Activated CD4-positive, alpha-beta T cell treated with anti-CD3 and anti-CD28 coated beads for 36 hours (primary cell): ENCODE measurements at regions not wholly inside any gene's neighbourhood (a gene's known extent, or its start where the extent isn't known, plus 50 kb on each side); places are given as distances from the start of the nearest gene placed in this dataset.

Source experiments
- ATAC-seq: fragments of 200-7000 bp; cut with Tn5 transposase; one replicate; pipeline ENCODE4 v1.10.0; 2021; ENCODE audit warnings: mild to moderate bottlenecking, moderate library complexity
- CTCF ChIA-PET: fragments of 350-600 bp; sonication (Branson Sonifier 250); formaldehyde crosslinking; loops from one replicate; lab custom pipeline; 2021; ENCODE audit warnings: antibody characterized with exemption; lab: Charles Lee
- POLR2A ChIA-PET: fragments of 350-600 bp; sonication (Branson Sonifier 250); formaldehyde crosslinking; loops from one replicate; lab custom pipeline; 2021; ENCODE audit warnings: antibody characterized with exemption, inconsistent platforms; lab: Charles Lee
- DNase-seq: peaks from one replicate; pipeline ENCODE4 v3.0.0-alpha.2; 2020
- H3K27ac Mint-ChIP-seq: one replicate; pipeline ENCODE4 v1.8.0; 2021; ENCODE audit warnings: mixed read lengths
- H3K27me3 Mint-ChIP-seq: one replicate; pipeline ENCODE4 v1.8.0; 2021; ENCODE audit warnings: mixed read lengths
- H3K36me3 Mint-ChIP-seq: one replicate; pipeline ENCODE4 v1.8.0; 2021; ENCODE audit warnings: low read depth, mixed read lengths
- H3K4me1 Mint-ChIP-seq: one replicate; pipeline ENCODE4 v1.8.0; 2021; ENCODE audit warnings: mixed read lengths
- H3K4me3 Mint-ChIP-seq: one replicate; pipeline ENCODE4 v1.8.0; 2021; ENCODE audit warnings: mild to moderate bottlenecking, moderate library complexity, mixed read lengths
- H3K9me3 Mint-ChIP-seq: one replicate; pipeline ENCODE4 v1.8.0; 2021; ENCODE audit warnings: low read depth, mixed read lengths
- intact Hi-C, 2 experiments: fragments of 100-400 bp; cut with DNase I in 1 of 2; cut with micrococcal nuclease in 1 of 2; formaldehyde crosslinking; loops; one replicate each; pipeline versions ENCODE4 v1.14.2 to v1.15.1; 2022 to 2024; cut with DNase I, micrococcal nuclease

GRCh38 chr20:51159303-51159702 is 136.4 kb upstream of the KCNG1 start:
- ATAC-seq: no peak
- ChIA-PET POLR2A (no interaction called here), CTCF (no interaction called here)
- no peak overlapping the region for H3K4me3 Mint-ChIP-seq
- H3K36me3 Mint-ChIP-seq: no peaks in the 10 kb centered on the region
- no peaks in the 10 kb centered on the region for H3K4me1 Mint-ChIP-seq
- no peak overlapping the region for H3K27ac Mint-ChIP-seq
- intact Hi-C loops: no loop called here
- peaks cover 38% of the 10 kb centered on the region for H3K27me3 Mint-ChIP-seq
- no peaks in the 10 kb centered on the region for H3K9me3 Mint-ChIP-seq
- DNase-seq: no peak

DNA sequence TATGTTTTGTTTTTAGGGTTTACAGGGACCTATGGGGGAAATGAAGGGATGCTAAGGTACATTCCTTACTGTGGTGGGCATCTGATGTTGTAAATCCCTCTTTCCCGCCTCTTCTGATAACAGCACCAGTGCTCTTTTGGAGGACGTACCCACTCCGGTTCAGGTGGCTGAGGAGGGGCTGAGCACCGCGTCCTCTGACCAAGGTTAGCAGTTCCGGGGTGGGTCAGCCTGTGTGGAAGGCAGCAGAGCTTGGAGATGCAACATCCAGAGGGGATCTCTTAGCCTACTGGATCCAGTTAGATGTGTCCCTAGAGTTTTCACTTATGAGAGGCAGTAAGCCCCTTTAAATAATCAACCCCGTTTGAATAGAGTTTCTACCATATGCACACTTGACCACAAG is 135.3 kb upstream of the KCNG1 start:
- Mint-ChIP-seq H3K4me3 (no peak overlapping the region), H3K36me3 (no peaks in the 10 kb centered on the region), H3K27ac (no peak overlapping the region), H3K27me3 (peaks cover 41% of the 10 kb centered on the region), H3K9me3 (no peaks in the 10 kb centered on the region), H3K4me1 (no peaks in the 10 kb centered on the region)
- ChIA-PET POLR2A (interaction anchor here (0.7 kb wide), 1 partner anchor 96 kb away, joined by 3 read pairs; no protein-coding TSS in a partner anchor), CTCF (interaction anchor here (0.9 kb wide), 1 partner anchor 26 kb away, joined by 3 read pairs; no protein-coding TSS in a partner anchor)
- no peak for ATAC-seq
- intact Hi-C loops: no loop called here
- no peak for DNase-seq

DNA sequence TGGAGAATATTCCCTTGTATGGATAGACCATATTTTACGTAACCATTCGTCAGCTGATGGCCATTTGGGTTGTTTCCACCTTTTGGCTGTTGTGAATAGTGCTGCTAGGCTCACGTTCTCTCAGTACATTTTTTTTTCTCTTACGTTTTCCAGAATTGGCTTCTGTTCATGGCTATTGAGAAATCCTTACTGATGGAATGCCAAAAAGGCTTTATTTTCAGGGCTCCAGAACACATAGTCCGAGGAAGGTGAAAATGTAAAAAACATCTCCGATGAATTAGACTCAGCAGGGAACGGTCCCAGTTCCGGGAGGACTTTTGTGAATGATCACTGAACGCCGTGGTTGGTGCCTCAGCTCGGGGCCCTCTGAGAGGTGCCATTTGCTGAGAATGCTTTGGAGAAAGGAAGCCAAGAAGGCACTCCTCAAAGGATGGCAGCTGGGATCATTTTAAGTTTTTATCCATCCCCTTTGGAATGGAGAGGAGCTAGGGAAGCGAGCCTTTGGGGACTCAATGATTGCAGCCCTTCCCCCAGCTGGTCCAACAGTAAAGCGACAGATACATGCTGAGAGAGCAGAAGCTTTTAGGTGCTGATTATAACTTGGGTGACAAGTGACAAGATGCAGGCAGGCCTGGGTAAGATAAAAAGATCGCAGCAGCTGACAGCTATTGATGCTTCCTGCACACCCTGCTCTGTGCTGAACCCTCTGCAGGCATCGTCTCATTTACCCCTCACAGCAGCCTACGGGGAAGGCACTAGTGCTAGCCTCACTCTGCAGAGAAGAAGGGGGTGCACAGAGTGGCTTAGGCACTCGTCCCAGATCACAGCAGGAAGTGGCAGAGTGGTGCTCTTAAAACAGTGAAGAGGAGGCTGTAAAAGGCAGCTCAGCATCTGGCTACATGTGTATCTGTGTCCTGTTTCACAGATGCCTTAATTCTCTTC is 133.4 kb upstream of the KCNG1 start:
- Mint-ChIP-seq H3K27ac (no peak overlapping the region), H3K27me3 (peaks cover 43% of the 10 kb centered on the region), H3K4me3 (no peak overlapping the region), H3K4me1 (no peaks in the 10 kb centered on the region), H3K9me3 (no peaks in the 10 kb centered on the region), H3K36me3 (no peaks in the 10 kb centered on the region)
- ATAC-seq (no peak), DNase-seq (no peak)
- POLR2A ChIA-PET: no interaction called here
- CTCF ChIA-PET: interaction anchor here (0.6 to 1.4 kb wide), 2 partner anchors 169 to 172 kb away, joined by 3 to 5 read pairs; no protein-coding TSS in a partner anchor
- intact Hi-C loops: no loop called here

DNA sequence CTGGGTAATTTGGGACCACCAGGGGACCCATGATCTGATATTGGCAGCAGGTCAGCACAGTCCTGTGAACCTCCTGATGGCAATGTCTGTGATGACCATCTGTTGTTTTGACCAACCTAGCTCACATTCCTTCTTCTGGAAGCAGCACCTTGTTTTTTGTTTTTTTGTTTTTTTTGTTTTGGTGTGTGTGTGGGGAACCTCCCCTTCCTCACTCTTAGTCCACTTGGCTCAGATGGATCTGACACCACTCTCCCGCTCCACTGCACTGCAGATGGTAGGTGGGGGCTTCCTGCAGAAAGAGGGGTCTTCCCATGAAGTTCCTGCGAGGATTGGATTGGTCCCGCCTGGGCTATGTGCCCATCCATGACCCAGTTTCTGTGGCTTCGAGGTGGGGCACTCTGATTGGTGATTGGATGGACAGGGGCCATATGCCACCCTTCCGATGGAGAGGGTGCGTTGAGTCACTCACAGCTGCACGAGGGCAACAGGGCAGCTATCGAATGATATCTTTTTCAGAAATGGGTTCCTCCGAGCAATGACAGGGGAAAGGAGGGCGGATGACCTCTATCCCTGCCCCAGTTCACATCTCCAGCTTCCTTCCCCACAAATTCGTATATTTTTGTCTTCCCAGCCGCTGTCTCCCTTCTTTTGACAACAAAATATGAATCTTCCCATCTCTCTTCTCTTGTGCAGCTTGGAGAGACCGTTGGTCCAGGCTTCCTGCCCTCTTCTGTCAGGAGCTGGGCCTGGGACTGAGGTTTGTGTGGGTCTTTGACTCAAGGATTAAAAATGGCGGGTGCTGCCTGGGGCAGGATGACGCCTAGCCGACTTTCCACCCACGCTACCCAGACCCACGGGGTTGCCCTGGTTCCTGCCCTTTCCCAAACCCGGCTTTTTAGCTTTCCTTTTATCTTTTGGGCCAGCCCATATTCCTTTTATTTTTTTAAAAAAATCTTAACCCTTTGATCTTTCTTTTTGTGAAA is 132.1 kb upstream of the KCNG1 start:
- DNase-seq (no peak), ATAC-seq (no peak)
- Mint-ChIP-seq H3K9me3 (no peaks in the 10 kb centered on the region), H3K27me3 (peaks cover 40% of the 10 kb centered on the region), H3K36me3 (no peaks in the 10 kb centered on the region), H3K27ac (no peak overlapping the region), H3K4me1 (no peaks in the 10 kb centered on the region), H3K4me3 (no peak overlapping the region)
- CTCF ChIA-PET: interaction anchor here (0.7 to 0.8 kb wide), 2 partner anchors 19 to 22 kb away, joined by 3 read pairs; no protein-coding TSS in a partner anchor
- intact Hi-C loops: no loop called here
- POLR2A ChIA-PET: no interaction called here

GRCh38 chr20:51153867-51154707 is 131.2 kb upstream of the KCNG1 start:
- intact Hi-C loops: no loop called here
- Mint-ChIP-seq H3K27ac (no peak overlapping the region), H3K4me1 (no peaks in the 10 kb centered on the region), H3K27me3 (peaks cover 37% of the 10 kb centered on the region), H3K36me3 (no peaks in the 10 kb centered on the region), H3K9me3 (no peaks in the 10 kb centered on the region), H3K4me3 (no peak overlapping the region)
- ATAC-seq (no peak), DNase-seq (no peak)
- POLR2A ChIA-PET: no interaction called here
- CTCF ChIA-PET: interaction anchor here (0.8 kb wide), 1 partner anchor 23 kb away, joined by 3 read pairs; no protein-coding TSS in a partner anchor

DNA sequence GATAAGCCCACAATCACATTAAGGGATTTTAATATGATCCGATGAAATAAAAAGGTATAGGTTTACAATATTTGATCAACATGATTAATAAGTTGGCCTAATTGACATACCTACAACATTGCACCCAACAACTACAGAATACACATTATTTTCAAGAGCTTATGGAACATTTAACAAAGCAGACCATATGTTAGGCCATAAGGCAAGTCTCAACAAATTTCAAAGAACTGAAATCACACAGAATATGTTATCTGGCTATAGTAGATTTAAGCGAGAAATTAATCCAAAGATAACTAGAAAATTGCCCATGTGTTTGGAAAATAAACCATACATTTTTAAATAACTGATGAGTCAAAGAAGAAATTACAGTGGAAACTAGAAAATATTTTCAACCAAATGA is 126.0 kb upstream of the KCNG1 start:
- CTCF ChIA-PET: interaction anchor here (0.7 to 1.5 kb wide), 2 partner anchors 16 to 355 kb away, joined by 3 read pairs; no protein-coding TSS in a partner anchor
- intact Hi-C loops: no loop called here
- POLR2A ChIA-PET: no interaction called here

DNA sequence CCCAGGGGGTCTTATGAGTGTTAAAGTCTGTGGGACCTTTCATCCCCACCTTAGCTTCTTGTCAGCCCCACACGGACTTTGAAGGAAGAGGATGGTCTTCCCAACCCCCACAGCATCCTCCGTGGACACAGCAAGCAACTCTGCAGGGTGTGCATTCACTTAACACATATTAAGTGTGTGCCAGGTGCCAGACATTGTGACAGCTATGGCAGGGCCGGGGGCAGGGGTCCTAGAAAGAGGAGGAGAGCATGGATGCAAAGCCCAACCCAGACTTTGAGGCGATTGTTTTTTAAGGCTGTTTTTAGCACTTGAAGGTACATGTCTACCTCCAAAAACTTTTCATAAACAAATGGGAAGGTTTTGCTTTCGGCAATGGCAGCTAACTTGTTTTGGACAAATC is 121.6 kb upstream of the KCNG1 start:
- ChIA-PET CTCF (interaction anchor here (0.8 kb wide), 2 partner anchors 241 to 703 kb away, joined by 3 read pairs; no protein-coding TSS in a partner anchor), POLR2A (no interaction called here)
- DNase-seq: no peak
- no peak overlapping the region for H3K4me3 Mint-ChIP-seq
- no peaks in the 10 kb centered on the region for H3K4me1 Mint-ChIP-seq
- H3K27ac Mint-ChIP-seq: no peak overlapping the region
- intact Hi-C loops: no loop called here
- H3K36me3 Mint-ChIP-seq: peaks cover 1% of the 10 kb centered on the region
- H3K9me3 Mint-ChIP-seq: peaks cover 12% of the 10 kb centered on the region
- peaks cover 44% of the 10 kb centered on the region for H3K27me3 Mint-ChIP-seq
- no peak for ATAC-seq

More for the DNA sequence above, 126.0 kb upstream of the KCNG1 start:
- DNase-seq (no peak), ATAC-seq (no peak)
- Mint-ChIP-seq H3K36me3 (peaks cover 1% of the 10 kb centered on the region), H3K27ac (no peak overlapping the region), H3K4me1 (no peaks in the 10 kb centered on the region), H3K27me3 (peaks cover 43% of the 10 kb centered on the region), H3K9me3 (peaks cover 12% of the 10 kb centered on the region), H3K4me3 (no peak overlapping the region)

GRCh38 chr20:51143652-51144051 is 120.7 kb upstream of the KCNG1 start:
- no peak for DNase-seq
- POLR2A ChIA-PET: no interaction called here
- ATAC-seq: no peak
- Mint-ChIP-seq H3K9me3 (peaks cover 12% of the 10 kb centered on the region), H3K36me3 (peaks cover 1% of the 10 kb centered on the region), H3K27ac (no peak overlapping the region), H3K4me1 (no peaks in the 10 kb centered on the region), H3K4me3 (no peak overlapping the region), H3K27me3 (peaks cover 48% of the 10 kb centered on the region)
- intact Hi-C loops: no loop called here
- CTCF ChIA-PET: no interaction called here

DNA sequence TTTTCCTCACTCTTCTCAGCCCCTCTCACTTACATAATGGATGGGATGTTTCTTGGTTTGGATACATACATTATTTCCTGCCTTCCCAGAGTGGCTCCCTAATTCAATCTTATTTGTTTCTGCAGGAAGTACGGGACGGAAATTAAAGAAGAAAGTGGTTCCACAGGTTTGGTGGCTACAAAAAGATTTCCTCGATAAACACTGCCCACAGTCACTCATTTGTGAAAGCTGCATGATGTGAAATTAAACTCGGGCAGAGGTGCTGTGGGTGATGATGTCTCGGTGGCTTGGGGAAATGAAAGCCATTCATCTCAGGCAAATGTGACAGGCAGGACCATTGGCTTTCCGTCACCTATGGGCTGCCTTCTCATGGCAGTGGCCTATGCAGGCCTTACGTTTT is 119.5 kb upstream of the KCNG1 start:
- no peak for ATAC-seq
- Mint-ChIP-seq H3K4me1 (no peaks in the 10 kb centered on the region), H3K36me3 (peaks cover 1% of the 10 kb centered on the region), H3K27ac (no peak overlapping the region), H3K4me3 (no peak overlapping the region), H3K9me3 (peaks cover 12% of the 10 kb centered on the region), H3K27me3 (peaks cover 47% of the 10 kb centered on the region)
- ChIA-PET POLR2A (no interaction called here), CTCF (no interaction called here)
- no peak for DNase-seq
- intact Hi-C loops: no loop called here

GRCh38 chr20:51140671-51141070 is 117.8 kb upstream of the KCNG1 start:
- no peak overlapping the region for H3K4me3 Mint-ChIP-seq
- no peak overlapping the region for H3K27ac Mint-ChIP-seq
- H3K36me3 Mint-ChIP-seq: no peaks in the 10 kb centered on the region
- no peak for ATAC-seq
- ChIA-PET CTCF (no interaction called here), POLR2A (no interaction called here)
- peaks cover 39% of the 10 kb centered on the region for H3K27me3 Mint-ChIP-seq
- intact Hi-C loops: no loop called here
- H3K9me3 Mint-ChIP-seq: peaks cover 5% of the 10 kb centered on the region
- no peak for DNase-seq
- no peaks in the 10 kb centered on the region for H3K4me1 Mint-ChIP-seq
